HG02852 (cell line): ENCODE measurements at regions not wholly inside any gene's neighbourhood (a gene's known extent, or its start where the extent isn't known, plus 50 kb on each side); places are given as distances from the start of the nearest gene placed in this dataset.

ENCODE experiments used
- ATAC-seq: cut with Tn5 transposase; IDR thresholded peaks from one replicate; pipeline ENCODE4 v1.9.1; 2021; ENCODE audit warnings: mild to moderate bottlenecking, moderate library complexity; ENCODE audit not compliant: unreplicated experiment

DNA sequence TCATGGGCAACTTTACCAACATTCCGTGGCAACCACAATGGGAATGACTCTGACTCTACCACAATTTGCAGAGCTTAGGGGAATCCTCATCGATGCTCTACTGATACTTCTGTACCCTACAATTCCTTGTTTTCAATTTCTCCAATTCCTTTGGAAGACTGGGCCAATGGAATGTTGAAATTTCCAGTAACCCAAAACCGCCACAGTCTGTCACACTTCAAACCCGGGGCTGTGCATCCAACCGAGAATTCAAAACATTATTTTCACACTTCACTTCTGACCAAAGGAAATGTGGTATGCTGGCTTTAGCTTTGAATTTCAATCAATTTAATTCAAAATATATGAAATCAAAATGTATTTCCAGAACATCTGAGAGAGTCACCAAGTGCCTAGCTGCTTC, 951.4 kb downstream of the VRK1 start:
- no peak for ATAC-seq

DNA sequence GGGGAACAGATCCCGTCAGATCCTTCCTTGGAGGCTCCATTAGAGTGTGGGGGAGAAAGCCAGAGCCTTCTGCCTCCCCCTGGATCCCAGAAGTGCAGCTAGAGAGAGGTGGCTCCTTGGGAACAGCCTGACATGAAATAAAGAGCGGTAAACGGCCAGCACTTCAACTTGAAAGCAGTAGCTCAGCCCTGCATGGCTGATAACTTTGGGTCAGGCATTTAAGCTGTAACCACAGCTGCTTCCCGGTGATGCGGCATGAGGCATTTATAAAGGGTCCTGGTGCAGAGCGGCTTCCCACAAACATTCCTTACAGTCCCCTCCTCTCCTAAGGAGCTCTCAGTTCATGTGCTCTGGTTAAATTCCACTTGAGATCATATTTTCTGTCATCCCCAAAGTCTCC, 960.3 kb downstream of the VRK1 start:
- no peak for ATAC-seq

DNA sequence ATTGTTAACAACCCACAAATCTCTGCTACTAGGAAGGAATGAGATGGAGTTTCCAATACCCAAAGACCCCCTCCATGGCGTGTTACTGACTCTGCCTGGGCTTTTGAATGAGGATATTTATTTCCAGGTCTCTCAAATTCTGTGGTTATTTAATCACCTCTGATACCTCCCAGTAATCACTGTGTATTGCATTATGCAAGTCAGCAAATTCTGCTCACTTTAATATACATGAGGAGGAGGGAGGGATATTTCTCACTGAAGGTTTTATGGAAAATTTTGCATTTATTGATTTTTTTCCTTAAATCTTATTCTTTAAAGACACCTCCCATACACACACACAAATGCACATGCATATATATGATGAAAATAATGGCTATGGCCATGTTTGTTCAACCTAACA, 962.9 kb downstream of the VRK1 start:
- ATAC-seq = no peak

DNA sequence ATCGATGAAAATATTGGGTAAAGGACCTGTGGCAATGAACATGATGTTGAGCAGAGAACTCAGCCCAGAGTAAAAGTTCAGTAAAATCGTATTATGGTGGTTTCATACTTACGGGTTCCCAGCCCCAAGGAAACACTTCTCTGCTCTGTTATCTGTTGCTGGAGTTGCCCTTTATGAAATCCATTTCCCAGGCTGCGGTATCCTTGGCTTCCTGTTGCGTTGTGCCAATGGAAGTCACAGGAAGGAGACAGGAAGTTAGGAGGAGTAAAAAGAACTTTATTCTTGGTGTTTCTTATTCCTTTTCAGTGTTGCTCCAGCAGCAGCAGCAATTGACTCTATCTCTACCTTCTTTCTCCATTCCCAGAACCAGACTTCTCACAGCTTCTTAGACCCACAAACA, 965.2 kb downstream of the VRK1 start:
- ATAC-seq = no peak

DNA sequence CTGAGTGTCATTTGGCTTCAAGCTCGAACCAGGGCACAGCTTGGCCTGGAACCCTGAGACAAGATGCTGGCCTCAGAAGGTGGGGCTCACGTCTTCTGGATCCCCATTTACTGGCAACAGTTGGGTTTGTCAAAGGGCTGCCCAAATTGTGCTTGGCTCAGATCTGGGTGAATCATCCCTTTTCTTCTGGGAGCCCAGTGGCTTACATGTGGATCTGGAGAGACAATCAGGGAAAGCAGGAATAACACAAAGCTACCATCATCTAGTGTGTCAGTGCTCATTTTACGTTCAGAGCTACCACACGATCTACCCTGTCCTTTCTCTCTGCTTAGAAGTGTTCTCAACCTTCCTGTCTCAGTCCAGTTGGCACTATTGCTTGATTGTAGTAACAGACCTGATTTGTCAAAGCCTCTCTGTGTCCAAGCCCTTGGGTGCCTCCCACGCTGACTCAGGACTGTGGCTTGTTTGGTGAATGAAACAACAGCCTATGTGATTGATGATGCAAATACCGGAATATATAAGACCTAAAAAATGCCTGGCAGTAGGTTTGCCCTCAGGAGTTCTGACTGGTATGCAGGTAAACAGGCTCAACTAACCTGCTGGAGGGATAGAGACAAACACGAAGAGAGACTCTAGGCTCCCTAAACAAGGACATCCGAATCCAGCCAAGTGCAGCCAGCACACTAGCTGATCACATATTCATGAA, 974.3 kb downstream of the VRK1 start:
- ATAC-seq = no peak

DNA sequence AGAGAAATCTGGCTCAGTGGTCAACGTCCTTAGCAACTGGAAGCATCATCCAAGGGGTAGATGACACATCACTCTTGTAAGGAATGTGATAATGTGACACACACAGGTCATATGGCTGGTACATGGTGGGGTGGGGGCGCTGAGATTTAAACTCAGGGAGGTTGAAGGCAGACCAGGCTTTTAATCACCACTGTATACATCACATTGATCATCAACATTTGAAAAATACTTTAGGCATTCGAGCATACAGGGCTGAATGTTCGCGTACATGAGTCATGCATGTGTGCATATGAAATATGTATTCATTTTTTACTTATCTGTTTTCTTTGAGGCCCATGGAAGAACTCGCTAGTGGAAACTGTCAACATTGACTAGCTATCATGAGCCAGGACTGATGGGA, 976.4 kb downstream of the VRK1 start:
- ATAC-seq = no peak

DNA sequence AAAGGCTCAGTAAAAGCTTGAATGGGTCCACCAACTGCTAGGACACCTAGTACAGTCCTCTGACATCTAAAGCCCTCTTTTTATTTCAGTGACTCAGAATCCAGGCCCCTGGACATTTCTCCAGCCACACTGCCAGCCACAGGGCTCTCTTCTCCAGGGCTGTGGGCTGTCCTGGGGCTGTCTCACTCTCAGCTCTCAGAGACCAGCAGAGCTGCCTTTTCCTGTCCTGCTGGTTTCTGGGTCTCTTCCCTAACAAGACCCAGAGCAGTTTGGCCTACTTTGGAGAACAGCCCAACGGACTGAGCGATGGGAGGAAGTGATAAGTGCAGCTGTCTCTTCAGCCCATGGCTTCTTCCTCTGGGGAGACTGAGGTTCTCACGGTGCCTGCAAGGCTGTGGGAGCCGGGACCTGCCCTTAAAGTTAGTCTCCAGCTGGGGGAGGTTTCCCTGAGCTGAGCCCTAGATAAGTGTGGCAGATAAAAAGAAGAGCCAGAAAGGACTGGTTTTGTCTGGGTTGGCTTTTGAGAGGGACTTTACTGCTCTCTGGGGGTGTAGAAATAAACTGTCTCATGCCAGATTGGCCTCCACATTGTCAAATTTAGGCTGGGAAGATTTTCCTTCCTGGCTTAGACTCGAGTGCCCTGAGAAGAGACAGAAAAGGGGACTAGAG, 979.8 kb downstream of the VRK1 start:
- no peak for ATAC-seq

DNA sequence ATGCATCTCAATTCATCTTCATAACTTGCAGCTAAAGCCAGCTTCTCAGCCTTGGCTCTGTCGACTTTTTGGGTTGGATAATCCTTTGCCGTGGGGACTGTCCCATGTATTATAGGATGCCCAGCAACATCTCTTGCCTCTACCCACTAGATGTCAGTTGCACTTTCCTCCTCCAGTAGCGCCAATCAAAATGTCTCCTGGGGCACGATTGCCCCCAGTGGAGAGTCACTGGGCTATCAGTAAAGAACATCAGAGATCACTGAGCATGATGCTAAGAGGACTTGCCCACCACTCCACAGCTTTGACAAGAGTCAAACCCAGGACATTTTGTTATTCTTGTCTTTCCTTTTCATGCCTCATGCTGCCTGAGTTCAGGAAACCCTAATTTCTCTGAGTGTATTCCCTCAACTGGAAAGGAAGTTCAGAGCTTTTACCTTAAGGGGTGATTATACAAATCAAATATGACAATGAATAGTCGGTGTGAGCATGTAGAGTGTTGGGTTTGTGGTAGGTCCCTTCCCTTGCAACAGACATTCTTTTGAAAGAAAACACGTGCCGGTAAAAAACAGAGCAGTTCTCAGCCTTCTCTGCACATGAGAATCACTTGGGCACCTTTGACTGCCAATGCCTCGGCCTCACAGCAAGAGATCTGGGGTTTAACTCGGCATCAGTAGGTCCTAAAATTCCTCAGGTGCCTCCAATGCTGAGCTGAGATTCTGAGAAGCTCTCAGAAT, 980.6 kb downstream of the VRK1 start:
- ATAC-seq = no peak

DNA sequence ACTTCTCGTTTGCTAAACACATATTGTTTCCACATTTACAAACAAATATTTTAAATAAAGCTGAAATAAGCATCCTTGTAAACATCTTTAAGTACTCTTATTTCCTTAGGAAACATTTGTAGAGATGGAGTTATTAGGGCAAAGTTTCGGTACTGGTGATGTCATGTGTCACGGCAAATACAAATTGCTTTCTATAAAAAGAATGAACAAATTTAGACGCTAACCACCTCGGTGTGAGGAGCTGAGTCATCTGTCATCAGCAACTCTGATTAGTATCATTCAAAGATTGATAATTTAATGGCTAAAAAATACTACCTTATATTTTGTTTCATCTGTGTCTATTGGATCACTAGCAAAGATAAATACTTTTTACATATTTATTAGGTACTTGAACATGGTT, 982.0 kb downstream of the VRK1 start:
- no peak for ATAC-seq

DNA sequence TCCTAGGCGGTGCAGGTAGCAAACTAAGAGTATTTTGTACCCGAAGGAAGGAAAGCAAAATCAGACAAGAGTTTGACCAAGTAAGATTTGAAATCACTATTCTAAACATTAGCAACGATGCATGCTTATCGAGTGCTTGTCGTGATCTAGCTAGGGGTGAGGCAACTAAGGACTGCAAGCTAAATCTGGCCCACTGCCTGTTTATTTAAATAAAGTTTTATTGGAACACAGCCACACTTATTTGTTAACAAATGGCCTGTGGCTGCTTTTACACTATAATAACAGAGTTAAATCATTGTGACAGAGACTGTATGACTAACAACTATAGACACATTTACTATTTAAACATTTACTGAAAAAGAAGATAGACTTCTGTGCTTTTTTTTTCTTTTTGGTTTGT, 983.6 kb downstream of the VRK1 start:
- no peak for ATAC-seq

DNA sequence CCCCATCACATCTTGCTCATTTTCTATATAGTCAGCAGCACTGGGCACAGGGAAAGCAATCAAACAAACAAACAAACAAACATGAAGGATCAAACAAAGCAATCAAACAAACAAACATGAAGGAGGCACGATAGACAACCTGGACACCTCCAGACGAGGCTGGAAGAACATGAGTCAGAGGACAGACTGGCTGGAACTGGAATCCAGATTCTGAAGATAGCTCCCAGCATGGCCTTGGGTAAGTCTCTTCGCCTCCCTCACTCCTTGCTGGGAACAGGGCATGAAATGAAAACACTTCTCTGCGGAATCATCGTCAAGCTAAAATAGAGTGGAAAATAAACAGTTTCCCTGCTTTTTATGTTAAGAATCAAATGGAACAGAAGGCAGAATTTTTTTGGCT, 984.8 kb downstream of the VRK1 start:
- no peak for ATAC-seq

DNA sequence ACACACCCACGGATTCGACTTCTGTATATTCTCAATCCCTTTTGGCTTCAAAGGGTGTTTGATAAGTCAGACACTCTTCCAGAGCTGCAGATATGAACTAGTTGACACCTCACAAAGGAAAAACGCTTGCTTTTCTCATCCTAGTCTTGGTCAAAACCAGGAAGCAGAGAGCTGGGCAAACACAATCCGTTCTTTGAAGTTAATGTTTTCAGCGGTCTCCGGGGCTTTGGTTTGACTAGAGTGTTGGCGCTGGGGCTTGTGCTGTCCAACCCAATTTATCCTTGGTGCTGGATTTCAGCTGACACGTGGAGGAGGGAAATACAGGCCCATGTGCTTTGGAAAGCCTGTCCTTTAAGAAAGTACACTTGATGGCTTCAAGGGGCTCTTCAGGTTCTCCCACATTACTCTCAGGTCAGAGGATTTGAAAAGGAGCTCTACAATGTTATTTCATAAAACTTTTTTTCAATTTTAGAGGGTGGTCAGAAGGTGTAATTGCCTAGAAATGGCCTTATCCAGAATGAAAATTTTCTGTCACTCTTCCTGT, 985.8 kb downstream of the VRK1 start:
- no peak for ATAC-seq

DNA sequence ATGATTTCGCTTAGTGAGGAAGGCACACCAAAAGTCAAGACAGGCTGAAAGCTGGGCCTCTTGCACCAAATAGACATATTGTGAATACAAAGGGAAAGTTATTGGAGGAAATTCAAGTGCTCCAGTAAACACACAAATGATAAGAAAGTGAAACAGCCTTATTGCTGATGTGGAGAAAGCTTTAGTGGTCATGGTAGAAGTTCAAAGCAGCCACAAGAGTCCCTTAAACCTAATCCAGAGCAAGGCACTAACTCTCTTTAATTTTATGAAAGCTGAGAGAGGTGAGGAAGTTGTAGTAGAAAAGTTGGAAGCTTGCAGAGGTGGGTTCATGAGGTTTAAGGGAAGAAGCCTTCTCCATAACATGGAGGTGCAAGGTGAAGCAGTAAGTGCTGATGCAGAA, 988.3 kb downstream of the VRK1 start:
- ATAC-seq = no peak

DNA sequence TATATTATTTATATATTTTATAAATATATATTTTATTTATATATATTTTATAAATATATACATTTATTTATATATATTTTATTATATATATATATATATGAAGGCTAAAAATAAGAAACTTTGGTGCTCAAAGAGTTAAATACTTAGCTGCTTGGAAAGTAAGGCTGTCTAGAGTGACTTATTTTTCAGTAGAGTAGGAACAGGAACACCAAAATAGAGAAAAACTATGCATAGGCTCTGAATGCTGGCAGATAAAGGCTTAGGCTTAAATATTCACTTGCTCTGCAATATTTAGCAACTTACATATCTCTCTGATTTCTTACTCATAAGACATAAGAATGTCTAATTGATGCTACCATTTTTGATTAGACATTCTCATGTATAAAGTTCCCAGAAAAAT, 991.2 kb downstream of the VRK1 start:
- no peak for ATAC-seq

DNA sequence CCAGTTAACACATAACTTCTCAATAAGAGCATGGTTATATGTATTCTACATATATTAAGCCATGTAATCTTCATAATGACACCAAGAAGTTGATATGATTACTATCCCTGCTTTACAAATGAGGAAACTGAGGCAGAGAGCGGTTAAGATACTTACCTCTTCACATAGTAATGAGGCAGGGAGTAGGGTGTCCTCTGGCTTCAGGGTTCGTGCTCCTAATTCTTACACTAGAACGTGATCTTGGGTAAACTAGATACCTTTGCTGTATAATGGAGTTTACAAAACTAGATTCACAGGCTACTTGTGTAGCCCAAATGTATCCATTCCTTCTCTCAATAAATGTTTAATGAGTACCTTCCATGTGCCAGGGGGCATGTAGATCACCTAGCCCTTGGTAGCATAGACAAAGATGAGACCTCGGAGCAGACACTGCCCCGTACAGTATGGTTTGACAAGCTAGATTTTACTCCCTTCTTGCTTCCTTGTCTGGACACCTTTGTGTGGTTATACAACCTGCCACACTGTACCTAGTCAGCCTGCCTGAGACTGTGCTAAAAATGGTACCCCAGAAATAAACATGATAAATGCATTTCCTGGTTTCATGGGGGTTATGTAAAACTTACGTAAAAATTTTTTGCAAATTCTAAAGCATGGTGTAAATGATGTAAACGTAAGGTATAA, 991.8 kb downstream of the VRK1 start:
- ATAC-seq = no peak

DNA sequence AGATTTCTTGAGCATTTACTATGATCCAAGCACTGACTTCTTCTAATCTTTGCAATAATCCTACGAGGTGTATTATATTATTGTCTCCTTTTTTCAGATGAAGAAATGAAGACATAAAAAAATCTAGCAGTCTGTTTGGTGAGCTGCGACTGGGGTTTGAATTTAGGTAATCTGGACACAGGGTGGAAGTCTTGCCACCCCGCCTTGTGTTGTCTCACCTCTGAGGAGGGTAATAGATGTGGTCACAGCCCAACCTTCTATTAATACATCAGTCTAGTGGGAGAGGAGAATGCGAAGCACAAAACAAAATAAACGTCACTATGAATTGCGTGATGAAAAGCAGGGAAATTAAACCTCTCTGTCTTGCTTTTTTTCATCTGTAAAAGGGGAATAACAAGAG, 993.9 kb downstream of the VRK1 start:
- no peak for ATAC-seq

DNA sequence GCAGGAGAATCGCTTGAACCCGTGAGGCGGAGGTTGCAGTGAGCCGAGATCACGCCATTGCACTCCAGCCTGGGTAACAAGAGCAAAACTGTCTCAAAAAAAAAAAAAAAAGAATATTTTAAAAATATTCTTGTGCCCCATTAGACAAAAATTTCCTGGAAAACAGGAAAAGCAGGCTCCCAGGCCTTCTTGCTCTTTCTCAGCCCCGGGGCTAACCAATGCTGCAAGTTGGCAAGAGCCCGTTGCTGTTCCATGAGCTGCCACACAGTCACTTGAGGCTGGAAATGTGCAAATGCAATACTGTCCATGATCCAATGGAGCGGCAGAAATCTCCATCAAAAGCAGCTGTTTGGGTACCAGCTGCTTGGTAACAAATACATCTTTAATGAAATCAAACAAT, 994.7 kb downstream of the VRK1 start:
- ATAC-seq = no peak

DNA sequence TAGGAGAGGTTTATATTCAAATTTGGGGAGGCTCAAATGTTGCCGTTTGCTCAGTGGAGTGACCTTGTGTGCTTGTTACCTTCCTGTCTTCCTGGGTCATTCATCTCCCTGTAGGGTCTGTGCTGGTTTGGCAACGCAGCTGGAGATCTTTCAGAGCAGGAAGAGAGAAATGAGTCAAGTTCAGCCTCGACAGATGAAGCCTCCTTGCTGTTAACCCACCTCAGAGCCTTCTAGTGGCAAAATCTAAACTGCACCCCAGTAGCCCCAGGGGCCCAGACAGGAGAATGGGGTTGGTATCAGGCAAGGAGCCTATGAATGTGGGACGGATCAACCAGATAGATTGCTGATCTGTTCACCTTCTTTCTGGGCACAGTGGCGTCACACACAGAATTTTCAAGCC, 999.3 kb downstream of the VRK1 start:
- ATAC-seq = no peak

DNA sequence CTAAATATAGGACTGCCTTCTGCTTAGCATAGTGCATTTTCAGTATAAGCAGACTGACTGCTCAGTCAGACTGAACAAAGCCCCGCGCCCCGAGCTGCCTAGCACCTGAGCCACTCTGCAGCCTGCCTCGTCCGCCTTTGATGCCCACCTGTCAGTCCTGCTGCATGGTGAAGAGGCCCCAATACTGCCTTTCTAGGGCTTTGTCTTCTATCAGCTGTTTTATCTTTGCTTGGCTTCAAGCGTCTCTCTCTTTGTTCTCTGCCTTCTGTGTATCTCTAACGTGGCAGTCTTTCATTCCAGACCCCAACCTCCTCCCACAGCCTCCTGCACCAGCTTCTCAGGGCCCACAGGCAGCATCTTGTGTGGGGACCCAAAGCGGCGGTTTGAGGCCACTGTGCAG, 1001.0 kb downstream of the VRK1 start:
- ATAC-seq = no peak

DNA sequence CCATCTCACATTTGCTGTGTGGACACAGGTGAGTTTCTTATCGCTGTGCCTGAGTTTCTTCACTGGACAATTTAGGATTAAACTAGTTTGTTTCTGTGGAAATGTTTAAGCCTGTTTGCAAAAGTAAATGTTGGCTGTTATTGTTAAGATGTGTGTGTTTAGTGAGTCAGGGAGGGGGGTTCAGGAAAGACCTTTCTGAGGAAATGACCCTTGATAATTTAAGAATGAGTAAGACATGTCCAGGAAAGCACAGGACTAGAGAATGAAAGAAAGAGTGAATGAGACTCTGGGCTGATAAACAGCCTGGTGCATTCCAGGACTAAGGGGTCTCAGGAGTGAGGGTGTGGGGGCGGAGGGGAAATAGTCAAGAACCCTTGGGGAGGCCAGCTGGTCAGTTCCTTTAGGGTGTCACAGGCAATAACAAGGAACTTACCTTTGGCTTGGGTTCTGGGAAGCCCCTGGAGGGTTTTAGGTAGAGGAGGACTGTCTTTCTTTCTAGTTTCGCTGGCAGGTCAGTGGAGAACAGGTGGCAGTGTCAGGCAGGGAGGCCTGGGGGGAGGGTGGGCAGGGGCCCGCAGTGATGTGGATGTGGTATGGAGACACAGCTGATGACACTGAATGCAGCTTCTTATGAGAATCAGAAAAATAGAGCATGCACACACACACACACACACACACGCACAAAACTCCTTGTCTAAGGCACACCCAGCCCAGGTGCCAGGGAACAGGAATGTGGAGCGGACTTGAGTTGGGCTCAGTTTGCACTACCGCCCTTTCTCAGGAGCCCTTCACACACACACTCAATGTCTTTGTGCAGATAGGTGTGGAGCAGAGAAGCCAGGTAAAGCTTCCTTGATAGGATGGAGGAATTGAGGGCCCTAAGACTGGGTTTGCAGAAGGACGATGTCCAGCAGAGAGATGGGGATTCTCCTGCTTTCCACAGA, 1005.5 kb downstream of the VRK1 start:
- no peak for ATAC-seq
